AG08395 (cell line): ENCODE measurements at regions not wholly inside any gene's neighbourhood (a gene's known extent, or its start where the extent isn't known, plus 50 kb on each side); places are given as distances from the start of the nearest gene placed in this dataset.

Experiments used
- DNase-seq: peaks from one replicate; pipeline ENCODE4 v3.0.0; 2012; ENCODE audit warnings: mixed read lengths, low spot score

GRCh38 chr1:200252531-200252930, 157.3 kb downstream of the ZNF281 start:
- DNase-seq: no peak

GRCh38 chr1:200250469-200250868, 159.4 kb downstream of the ZNF281 start:
- DNase-seq: no peak

- no peak for DNase-seq
These were observed 161.3 kb downstream of the ZNF281 start for GRCh38 chr1:200248541-200248940.

- DNase-seq: no peak
These were observed 162.3 kb downstream of the ZNF281 start for GRCh38 chr1:200247518-200247917.

- DNase-seq: peak; percentile 28
These were observed 164.4 kb downstream of the ZNF281 start for GRCh38 chr1:200245473-200245872.

- DNase-seq: peak; percentile 18
These were observed 166.8 kb downstream of the ZNF281 start for GRCh38 chr1:200243042-200243437.

GRCh38 chr1:200242110-200243041, 167.5 kb downstream of the ZNF281 start:
- DNase-seq: no peak

- no peak for DNase-seq
These were observed 169.2 kb downstream of the ZNF281 start for GRCh38 chr1:200240656-200241055.

GRCh38 chr1:200238311-200238710, 171.5 kb downstream of the ZNF281 start:
- no peak for DNase-seq

- DNase-seq: no peak
These were observed 172.8 kb downstream of the ZNF281 start for GRCh38 chr1:200237066-200237465.

- DNase-seq: no peak
These were observed 174.9 kb downstream of the ZNF281 start for GRCh38 chr1:200234938-200235337.

GRCh38 chr1:200233393-200233792, 176.4 kb downstream of the ZNF281 start:
- DNase-seq: peak; percentile 14

GRCh38 chr1:200231787-200232231, 178.0 kb downstream of the ZNF281 start:
- DNase-seq: peak; percentile 44

GRCh38 chr1:200230671-200231070, 179.2 kb downstream of the ZNF281 start:
- no peak for DNase-seq

- DNase-seq: no peak
These were observed 181.3 kb downstream of the ZNF281 start for GRCh38 chr1:200228486-200228885.

- DNase-seq: no peak
These were observed 181.8 kb downstream of the ZNF281 start for GRCh38 chr1:200228081-200228480.
